Adipocyte (in vitro differentiated cells): ENCODE measurements at regions not wholly inside any gene's neighbourhood (a gene's known extent, or its start where the extent isn't known, plus 50 kb on each side); places are given as distances from the start of the nearest gene placed in this dataset.

ENCODE experiments used
- DNase-seq: peaks from one replicate; pipeline ENCODE4 v3.0.0-alpha.2; 2015; ENCODE audit warnings: low read depth
- H3K27me3 ChIP-seq: replicated peaks from 2 replicates; pipeline ENCODE4 v1.7.0; 2013; ENCODE audit warnings: mild to moderate bottlenecking, low read length, moderate library complexity; ENCODE audit not compliant: control insufficient read depth, insufficient read depth
- H3K36me3 ChIP-seq: 2 replicates; pipeline ENCODE4 v1.7.0; 2013; ENCODE audit warnings: low read length, mild to moderate bottlenecking, moderate library complexity; ENCODE audit not compliant: control insufficient read depth, insufficient read depth, severe bottlenecking
- H3K4me1 ChIP-seq: 2 replicates; pipeline ENCODE4 v1.7.0; 2013; ENCODE audit warnings: mild to moderate bottlenecking, low read length, moderate library complexity; ENCODE audit not compliant: control insufficient read depth, insufficient read depth
- H3K4me3 ChIP-seq: 2 replicates; pipeline ENCODE4 v1.7.0; 2013; ENCODE audit warnings: mild to moderate bottlenecking, low read length, moderate library complexity
- H3K9ac ChIP-seq: 2 replicates; pipeline ENCODE4 v1.7.0; 2013; ENCODE audit warnings: mild to moderate bottlenecking, low read length, moderate library complexity
- H3K9me3 ChIP-seq: 2 replicates; pipeline ENCODE4 v1.7.0; 2013; ENCODE audit warnings: mild to moderate bottlenecking, low read length, moderate library complexity; ENCODE audit not compliant: control insufficient read depth

DNA sequence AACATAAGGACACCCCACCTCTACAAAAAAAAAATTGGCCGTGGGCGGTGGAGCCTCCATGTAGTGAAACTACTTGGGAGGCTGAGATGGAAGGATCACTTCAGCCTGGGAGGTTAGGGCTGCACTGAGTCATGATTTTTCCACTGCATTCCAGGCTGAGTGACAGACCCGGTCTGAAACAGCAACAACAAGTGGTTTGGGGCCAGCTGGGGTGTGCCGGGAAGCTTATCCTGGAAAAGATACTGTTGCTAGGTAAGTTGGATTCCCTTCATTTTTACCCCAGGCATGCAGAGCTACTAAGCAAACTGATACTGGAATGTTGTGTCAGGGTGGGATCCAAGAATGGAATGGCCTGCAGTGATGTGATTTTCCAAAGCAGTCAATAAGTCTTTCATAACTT is 57.0 kb downstream of the XAGE2 start:
- H3K9ac ChIP-seq, result no peak overlapping the region
- H3K36me3 ChIP-seq, result no peaks in the 10 kb centered on the region
- no peak overlapping the region for H3K4me3 ChIP-seq
- peaks cover 35% of the 10 kb centered on the region for H3K4me1 ChIP-seq
- DNase-seq, result peak; percentile 51
- no peaks in the 10 kb centered on the region for H3K9me3 ChIP-seq
- H3K27me3 ChIP-seq, result peaks cover 5% of the 10 kb centered on the region

DNA sequence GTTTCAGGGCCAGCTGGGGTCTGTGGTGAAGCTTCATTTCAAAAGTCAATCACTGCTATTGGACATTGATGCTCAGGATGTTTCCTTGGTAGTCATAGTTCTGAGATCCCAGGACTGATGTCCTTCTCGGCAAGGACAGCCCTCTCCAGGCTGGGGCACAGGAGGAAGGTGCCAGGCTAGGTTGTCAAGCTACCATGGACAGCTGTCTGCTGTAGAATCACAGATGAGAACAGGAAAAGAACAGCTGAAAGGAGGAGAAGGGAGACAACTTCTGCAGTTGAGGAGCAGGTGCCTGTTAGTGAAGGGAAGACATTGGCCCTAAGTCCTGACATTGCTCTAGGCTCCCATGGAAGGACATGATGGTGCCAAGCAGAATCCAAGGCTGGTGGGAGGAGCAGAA is 58.0 kb downstream of the XAGE2 start:
- Histone ChIP-seq H3K4me3 (no peak overlapping the region), H3K4me1 (peaks cover 25% of the 10 kb centered on the region), H3K9ac (no peak overlapping the region), H3K36me3 (no peaks in the 10 kb centered on the region), H3K9me3 (no peaks in the 10 kb centered on the region), H3K27me3 (peaks cover 5% of the 10 kb centered on the region)
- DNase-seq, result no peak

DNA sequence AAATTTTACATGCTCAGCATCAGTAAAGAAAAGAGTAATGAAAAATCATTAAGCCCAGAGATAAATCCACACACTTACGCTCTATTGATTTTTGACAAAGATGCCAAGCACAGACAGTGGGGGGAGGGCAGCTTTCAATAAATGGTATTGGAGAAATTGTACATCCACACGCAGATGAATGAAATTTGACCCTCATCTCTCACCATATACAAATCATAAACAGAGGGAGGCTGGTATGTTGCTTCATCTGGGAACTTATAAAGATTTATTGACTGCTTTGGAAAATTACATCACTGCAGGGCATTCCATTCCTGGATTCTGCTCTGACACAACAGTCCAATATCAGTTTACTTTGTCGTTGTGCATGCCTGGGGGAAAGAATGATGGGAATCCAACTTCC is 58.4 kb upstream of the XAGE1A start:
- peaks cover 8% of the 10 kb centered on the region for H3K9me3 ChIP-seq

More for the DNA sequence above, 58.4 kb upstream of the XAGE1A start:
- Histone ChIP-seq H3K27me3 (peaks cover 36% of the 10 kb centered on the region), H3K9ac (no peak overlapping the region), H3K36me3 (no peaks in the 10 kb centered on the region), H3K4me1 (no peaks in the 10 kb centered on the region), H3K4me3 (no peak overlapping the region)
- no peak for DNase-seq
